H9 (cell line): ENCODE measurements at regions not wholly inside any gene's neighbourhood (a gene's known extent, or its start where the extent isn't known, plus 50 kb on each side); places are given as distances from the start of the nearest gene placed in this dataset.

Experiments used
- DNase-seq: peaks from one replicate; pipeline ENCODE4 v3.0.0-alpha.2; 2017
- H2AFZ ChIP-seq: one replicate; pipeline ENCODE4 v1.6.1; 2013; ENCODE audit warnings: mild to moderate bottlenecking, low read length, control low read depth, moderate library complexity
- H2AK5ac ChIP-seq: 2 replicates; pipeline ENCODE4 v1.6.1; 2013; ENCODE audit warnings: low read length, control low read depth, mixed read lengths; ENCODE audit not compliant: insufficient read length
- H2BK120ac ChIP-seq: one replicate; pipeline ENCODE4 v1.6.1; 2013; ENCODE audit warnings: low read depth, mild to moderate bottlenecking, low read length, control low read depth, inconsistent platforms; ENCODE audit not compliant: poor library complexity, severe bottlenecking
- H2BK12ac ChIP-seq: 2 replicates; pipeline ENCODE4 v1.6.1; 2013; ENCODE audit warnings: low read length, control low read depth, mixed read lengths, low read depth; ENCODE audit not compliant: insufficient read length
- H2BK15ac ChIP-seq: 2 replicates; pipeline ENCODE4 v1.6.1; 2013; ENCODE audit warnings: low read depth, low read length, control low read depth
- H2BK20ac ChIP-seq: one replicate; pipeline ENCODE4 v1.6.1; 2013; ENCODE audit warnings: low read depth, mild to moderate bottlenecking, low read length, control low read depth, inconsistent platforms; ENCODE audit not compliant: poor library complexity, severe bottlenecking
- H2BK5ac ChIP-seq: 2 replicates; pipeline ENCODE4 v1.6.1; 2013; ENCODE audit warnings: low read length, control low read depth, mixed read lengths; ENCODE audit not compliant: insufficient read length
- H3K14ac ChIP-seq: 2 replicates; pipeline ENCODE4 v1.6.1; 2013; ENCODE audit warnings: low read length, control low read depth; ENCODE audit not compliant: insufficient read depth
- H3K18ac ChIP-seq: 2 replicates; pipeline ENCODE4 v1.6.1; 2013; ENCODE audit warnings: low read depth, mild to moderate bottlenecking, mixed read lengths, low read length, control low read depth; ENCODE audit not compliant: insufficient read length
- H3K23ac ChIP-seq: 2 replicates; pipeline ENCODE4 v1.6.1; 2013; ENCODE audit warnings: low read length, control low read depth, mixed read lengths, low read depth; ENCODE audit not compliant: insufficient read length
- H3K23me2 ChIP-seq: 2 replicates; pipeline ENCODE4 v1.6.1; 2013; ENCODE audit warnings: low read depth, mild to moderate bottlenecking, mixed read lengths, low read length, control low read depth; ENCODE audit not compliant: insufficient read length, poor library complexity, severe bottlenecking
- H3K27ac ChIP-seq: 2 replicates; pipeline ENCODE4 v1.5.1; 2013; ENCODE audit warnings: low read length, control low read depth, mixed read lengths, low read depth; ENCODE audit not compliant: insufficient read length
- H3K27me3 ChIP-seq: 2 replicates; pipeline ENCODE4 v1.6.1; 2013; ENCODE audit warnings: low read length, control low read depth, inconsistent platforms; ENCODE audit not compliant: insufficient read depth
- H3K4ac ChIP-seq: 2 replicates; pipeline ENCODE4 v1.6.1; 2013; ENCODE audit warnings: low read depth, mild to moderate bottlenecking, control low read depth, inconsistent platforms, low read length, moderate library complexity
- H3K4me1 ChIP-seq: 2 replicates; pipeline ENCODE4 v1.6.1; 2013; ENCODE audit warnings: low read length, control low read depth, inconsistent platforms; ENCODE audit not compliant: insufficient read depth
- H3K4me2 ChIP-seq: 2 replicates; pipeline ENCODE4 v1.6.1; 2013; ENCODE audit warnings: low read length, control low read depth, mixed read lengths; ENCODE audit not compliant: insufficient read length, insufficient read depth
- H3K56ac ChIP-seq: 2 replicates; pipeline ENCODE4 v1.6.1; 2013; ENCODE audit warnings: low read depth, mild to moderate bottlenecking, mixed read lengths, low read length, control low read depth; ENCODE audit not compliant: insufficient read length
- H3K79me1 ChIP-seq: 2 replicates; pipeline ENCODE4 v1.6.1; 2013; ENCODE audit warnings: low read depth, mild to moderate bottlenecking, moderate library complexity, low read length, control low read depth, inconsistent platforms; ENCODE audit not compliant: insufficient read depth, poor library complexity, severe bottlenecking
- H3K79me2 ChIP-seq: 2 replicates; pipeline ENCODE4 v1.6.1; 2013; ENCODE audit warnings: low read length, control low read depth, inconsistent platforms; ENCODE audit not compliant: insufficient read depth
- H3K9ac ChIP-seq: 2 replicates; pipeline ENCODE4 v1.6.1; 2013; ENCODE audit warnings: low read length, control low read depth, mixed read lengths; ENCODE audit not compliant: insufficient read length; ENCODE audit errors: extremely low read depth
- H3K9me3 ChIP-seq: one replicate; pipeline ENCODE4 v1.6.1; 2013; ENCODE audit warnings: low read depth, low read length, inconsistent platforms; ENCODE audit not compliant: control insufficient read depth
- H3T11ph ChIP-seq: one replicate; pipeline ENCODE4 v1.6.1; 2013; ENCODE audit warnings: mild to moderate bottlenecking, low read length, control low read depth, inconsistent platforms
- H4K20me1 ChIP-seq: one replicate; pipeline ENCODE4 v1.6.1; 2013; ENCODE audit not compliant: control insufficient read depth, insufficient read length, insufficient read depth
- H4K5ac ChIP-seq: 2 replicates; pipeline ENCODE4 v1.6.1; 2013; ENCODE audit warnings: low read depth, mild to moderate bottlenecking, mixed read lengths, low read length, control low read depth; ENCODE audit not compliant: insufficient read length
- H4K8ac ChIP-seq: replicated peaks from 2 replicates; pipeline ENCODE4 v1.6.1; 2013; ENCODE audit warnings: low read length, control low read depth, mixed read lengths, low read depth; ENCODE audit not compliant: insufficient read length
- H4K91ac ChIP-seq: 2 replicates; pipeline ENCODE4 v1.6.1; 2013; ENCODE audit warnings: low read depth, mild to moderate bottlenecking, moderate library complexity, mixed read lengths, low read length, control low read depth; ENCODE audit not compliant: insufficient read length
- H3K27ac Mint-ChIP-seq, 3 experiments: 2 replicates in 2 of 3; 3 replicates in 1 of 3; pipeline ENCODE4 v1.8.0; 2020 to 2021; ENCODE audit warnings: mixed read lengths in 3 of 3, mild to moderate bottlenecking in 1 of 3, moderate library complexity in 1 of 3
- H3K27me3 Mint-ChIP-seq: 2 replicates; pipeline ENCODE4 v1.8.0; 2021; ENCODE audit warnings: low read depth, mild to moderate bottlenecking, moderate library complexity, mixed read lengths
- H3K36me3 Mint-ChIP-seq, 3 experiments: 2 replicates in 2 of 3; 3 replicates in 1 of 3; pipeline ENCODE4 v1.8.0; 2020 to 2021; ENCODE audit warnings: low read depth in 3 of 3, mixed read lengths in 3 of 3; ENCODE audit not compliant: insufficient read depth in 1 of 3
- H3K4me1 Mint-ChIP-seq, 2 experiments: 2 replicates each; pipeline ENCODE4 v1.8.0; 2020; ENCODE audit warnings: mixed read lengths in 2 of 2
- H3K4me3 Mint-ChIP-seq, 2 experiments: 2 replicates in 1 of 2; 3 replicates in 1 of 2; pipeline ENCODE4 v1.8.0; 2020 to 2021; ENCODE audit warnings: mild to moderate bottlenecking in 2 of 2, mixed read lengths in 2 of 2, moderate library complexity in 1 of 2
- H3K9me3 Mint-ChIP-seq, 2 experiments: 2 replicates in 1 of 2; 3 replicates in 1 of 2; pipeline ENCODE4 v1.8.0; 2020; ENCODE audit warnings: mild to moderate bottlenecking in 2 of 2, mixed read lengths in 2 of 2, moderate library complexity in 1 of 2
- CTCF ChIP-seq: fragments of 200-600 bp; sonication (generic); conservative IDR thresholded peaks from 3 replicates; pipeline ENCODE4 v1.8.0; 2021; ENCODE audit warnings: antibody characterized with exemption, mild to moderate bottlenecking
- WGBS: extraction: QIAGEN DNeasy Blood & Tissue Kit; methylation state at CpG from one replicate; pipeline ENCODE4 v1.1.7; 2013; ENCODE audit warnings: missing lambda C conversion rate, low lambda C conversion rate, mixed read lengths; ENCODE audit not compliant: insufficient read length; ENCODE audit errors: extremely low coverage; 5-methylcytosine and 5-hydroxymethylcytosine counted together

GRCh38 chr4:140298001-140298400, 75.4 kb upstream of the SCOC start:
- Histone ChIP-seq H3K79me2 (no peaks in the 10 kb centered on the region), H2BK12ac (no peak overlapping the region), H3K14ac (no peak overlapping the region), H3K27me3 (no peaks in the 10 kb centered on the region), H3K23ac (no peak overlapping the region), H2AK5ac (no peak overlapping the region), H4K8ac (no peak overlapping the region), H3K4me1 (peaks cover 3% of the 10 kb centered on the region; the same call in 1 of the 2 replicates), H2BK15ac (no peak overlapping the region), H3T11ph (no peak overlapping the region), H3K18ac (no peak overlapping the region), H3K56ac (no peak overlapping the region), H2BK120ac (no peak overlapping the region), H2BK5ac (no peak overlapping the region), H3K9ac (no peak overlapping the region), H3K27ac (no peak overlapping the region), H3K9me3 (no peaks in the 10 kb centered on the region), H3K79me1 (no peaks in the 10 kb centered on the region), H4K91ac (no peak overlapping the region), H2AFZ (no peak overlapping the region), H4K5ac (no peak overlapping the region), H3K4ac (no peak overlapping the region), H2BK20ac (no peak overlapping the region), H3K23me2 (no peaks in the 10 kb centered on the region), H4K20me1 (no peaks in the 10 kb centered on the region), H3K4me2 (no peak overlapping the region)
- H3K4me1 Mint-ChIP-seq, result peaks cover 20 to 25% of the 10 kb centered on the region in 2 experiments
- H3K27me3 Mint-ChIP-seq, result peaks cover 5% of the 10 kb centered on the region
- H3K4me3 Mint-ChIP-seq, result no peak overlapping the region
- peak overlapping the region in 1 of 3 experiments; percentile 32; a peak in 1 of 7 replicates for H3K27ac Mint-ChIP-seq
- no CpG with 5 or more reads among the region's 7 CpGs for WGBS
- H3K9me3 Mint-ChIP-seq, result no peaks in the 10 kb centered on the region; a peak in 2 of 5 replicates
- no peaks in the 10 kb centered on the region for H3K36me3 Mint-ChIP-seq
- TF ChIP-seq CTCF, result no peak
- no peak for DNase-seq
